Breast epithelium (tissue), 3 donors: ENCODE measurements at regions not wholly inside any gene's neighbourhood (a gene's known extent, or its start where the extent isn't known, plus 50 kb on each side); places are given as distances from the start of the nearest gene placed in this dataset.

ENCODE experiments used
- POLR2AphosphoS5 ChIP-seq, 3 donors: sonication (generic); formaldehyde crosslinking; IDR thresholded peaks; one replicate each; pipeline ENCODE4 v1.6.1; 2017; ENCODE audit warnings: antibody characterized with exemption in 3 of 3
- TF ChIP-seq, protein P1 (sequence below), 3 donors: fragments of 450-650 bp; IDR thresholded peaks; one replicate each; pipeline ENCODE4 v1.5.1; 2016 to 2017; ENCODE audit warnings: antibody characterized with exemption in 3 of 3, mild to moderate bottlenecking in 3 of 3, moderate library complexity in 3 of 3

GRCh38 chr4:54802336-54802735 is 144.6 kb downstream of the KIT start:
- TF ChIP-seq, protein P1, sequence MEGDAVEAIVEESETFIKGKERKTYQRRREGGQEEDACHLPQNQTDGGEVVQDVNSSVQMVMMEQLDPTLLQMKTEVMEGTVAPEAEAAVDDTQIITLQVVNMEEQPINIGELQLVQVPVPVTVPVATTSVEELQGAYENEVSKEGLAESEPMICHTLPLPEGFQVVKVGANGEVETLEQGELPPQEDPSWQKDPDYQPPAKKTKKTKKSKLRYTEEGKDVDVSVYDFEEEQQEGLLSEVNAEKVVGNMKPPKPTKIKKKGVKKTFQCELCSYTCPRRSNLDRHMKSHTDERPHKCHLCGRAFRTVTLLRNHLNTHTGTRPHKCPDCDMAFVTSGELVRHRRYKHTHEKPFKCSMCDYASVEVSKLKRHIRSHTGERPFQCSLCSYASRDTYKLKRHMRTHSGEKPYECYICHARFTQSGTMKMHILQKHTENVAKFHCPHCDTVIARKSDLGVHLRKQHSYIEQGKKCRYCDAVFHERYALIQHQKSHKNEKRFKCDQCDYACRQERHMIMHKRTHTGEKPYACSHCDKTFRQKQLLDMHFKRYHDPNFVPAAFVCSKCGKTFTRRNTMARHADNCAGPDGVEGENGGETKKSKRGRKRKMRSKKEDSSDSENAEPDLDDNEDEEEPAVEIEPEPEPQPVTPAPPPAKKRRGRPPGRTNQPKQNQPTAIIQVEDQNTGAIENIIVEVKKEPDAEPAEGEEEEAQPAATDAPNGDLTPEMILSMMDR (IDR thresholded peaks at IDR 0.05), result no peak
- no peak for TF ChIP-seq POLR2AphosphoS5 (IDR thresholded peaks at IDR 0.05)
